Lower leg skin (tissue), 3 donors: ENCODE measurements at regions not wholly inside any gene's neighbourhood (a gene's known extent, or its start where the extent isn't known, plus 50 kb on each side); places are given as distances from the start of the nearest gene placed in this dataset.

Source experiments
- CTCF ChIP-seq, 3 donors: fragments of 450-650 bp; IDR thresholded peaks; one replicate each; pipeline ENCODE4 v1.5.1; 2016; ENCODE audit warnings: antibody characterized with exemption in 3 of 3, mild to moderate bottlenecking in 3 of 3, moderate library complexity in 2 of 3
- POLR2A ChIP-seq, 2 donors: fragments of 450-650 bp; IDR thresholded peaks; one replicate each; pipeline ENCODE4 v1.6.1; 2016 to 2017; ENCODE audit warnings: antibody characterized with exemption in 2 of 2, mild to moderate bottlenecking in 1 of 2, moderate library complexity in 1 of 2

GRCh38 chr1:195594322-195594721 is 1013.9 kb downstream of the KCNT2 start:
- TF ChIP-seq CTCF (IDR thresholded peaks at IDR 0.05): no peak
- TF ChIP-seq POLR2A (IDR thresholded peaks at IDR 0.05): no peak
